HG03064 (cell line): ENCODE measurements at regions not wholly inside any gene's neighbourhood (a gene's known extent, or its start where the extent isn't known, plus 50 kb on each side); places are given as distances from the start of the nearest gene placed in this dataset.

Source experiments
- ATAC-seq: cut with Tn5 transposase; IDR thresholded peaks from one replicate; pipeline ENCODE4 v1.9.1; 2021; ENCODE audit warnings: low read depth; ENCODE audit not compliant: unreplicated experiment

- no peak for ATAC-seq
Measured at GRCh38 chr3:23067116-23067515, 136.0 kb upstream of the UBE2E2 start.

- ATAC-seq, result no peak
Measured at GRCh38 chr3:23068016-23068728, 135.0 kb upstream of the UBE2E2 start.

- ATAC-seq, result no peak
Measured at GRCh38 chr3:23071296-23071695, 131.8 kb upstream of the UBE2E2 start.

GRCh38 chr3:23071758-23072157 lies 131.4 kb upstream of the UBE2E2 start:
- ATAC-seq, result no peak

- no peak for ATAC-seq
Measured at GRCh38 chr3:23072693-23073092, 130.4 kb upstream of the UBE2E2 start.

GRCh38 chr3:23073724-23074305 lies 129.3 kb upstream of the UBE2E2 start:
- no peak for ATAC-seq

GRCh38 chr3:23075496-23075895 lies 127.6 kb upstream of the UBE2E2 start:
- no peak for ATAC-seq

GRCh38 chr3:23076437-23076836 lies 126.7 kb upstream of the UBE2E2 start:
- ATAC-seq, result no peak

- ATAC-seq, result no peak
Measured at GRCh38 chr3:23077126-23077525, 126.0 kb upstream of the UBE2E2 start.

- ATAC-seq, result no peak
Measured at GRCh38 chr3:23078735-23079134, 124.4 kb upstream of the UBE2E2 start.

GRCh38 chr3:23079976-23080375 lies 123.2 kb upstream of the UBE2E2 start:
- ATAC-seq, result no peak

- no peak for ATAC-seq
Measured at GRCh38 chr3:23083701-23084100, 119.4 kb upstream of the UBE2E2 start.

- ATAC-seq, result no peak
Measured at GRCh38 chr3:23084367-23084766, 118.8 kb upstream of the UBE2E2 start.

- no peak for ATAC-seq
Measured at GRCh38 chr3:23085261-23085660, 117.9 kb upstream of the UBE2E2 start.

GRCh38 chr3:23086331-23086730 lies 116.8 kb upstream of the UBE2E2 start:
- no peak for ATAC-seq

GRCh38 chr3:23086831-23087230 lies 116.3 kb upstream of the UBE2E2 start:
- ATAC-seq, result no peak

- no peak for ATAC-seq
Measured at GRCh38 chr3:23094412-23094811, 108.7 kb upstream of the UBE2E2 start.

- ATAC-seq, result no peak
Measured at GRCh38 chr3:23094890-23095462, 108.2 kb upstream of the UBE2E2 start.

- no peak for ATAC-seq
Measured at GRCh38 chr3:23096041-23096440, 107.1 kb upstream of the UBE2E2 start.

- no peak for ATAC-seq
Measured at GRCh38 chr3:23099021-23099420, 104.1 kb upstream of the UBE2E2 start.

- ATAC-seq, result no peak
Measured at GRCh38 chr3:23099677-23100076, 103.5 kb upstream of the UBE2E2 start.

- ATAC-seq, result no peak
Measured at GRCh38 chr3:23100106-23100505, 103.0 kb upstream of the UBE2E2 start.
